NOMO-1 treated with DMSO at 0.1 percent for 48 hours (cell line): ENCODE measurements at regions not wholly inside any gene's neighbourhood (a gene's known extent, or its start where the extent isn't known, plus 50 kb on each side); places are given as distances from the start of the nearest gene placed in this dataset.
"Not testable (repeated sequence)": the region's sequence is repeated elsewhere in the genome, so short reads cannot be mapped to it uniquely, and the experiment has no call there.

Experiments
- DNase-seq: peaks from one replicate; lab custom pipeline; 2025; ENCODE audit not compliant: unreplicated experiment; lab: John Stamatoyannopoulos, UW

DNA sequence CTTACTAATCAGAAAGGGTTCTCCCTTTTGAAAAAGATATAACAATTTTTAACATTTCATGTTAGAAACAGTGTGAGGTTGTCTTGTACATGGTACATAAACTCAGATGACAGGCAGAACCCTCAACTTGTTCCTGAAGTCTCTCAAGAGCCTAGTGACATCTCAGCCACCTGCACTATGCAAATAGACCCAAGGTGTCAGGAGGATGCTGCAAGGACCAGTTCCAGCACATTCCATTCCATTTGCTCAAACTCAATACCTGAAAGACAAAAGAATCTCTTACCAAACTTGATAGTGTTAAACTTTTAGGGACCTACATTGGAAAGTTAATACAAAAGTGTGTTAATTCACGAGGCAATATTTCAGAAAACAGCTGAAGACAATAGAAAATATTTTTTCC, 544.6 kb downstream of the CETN3 start:
- DNase-seq, result no peak

DNA sequence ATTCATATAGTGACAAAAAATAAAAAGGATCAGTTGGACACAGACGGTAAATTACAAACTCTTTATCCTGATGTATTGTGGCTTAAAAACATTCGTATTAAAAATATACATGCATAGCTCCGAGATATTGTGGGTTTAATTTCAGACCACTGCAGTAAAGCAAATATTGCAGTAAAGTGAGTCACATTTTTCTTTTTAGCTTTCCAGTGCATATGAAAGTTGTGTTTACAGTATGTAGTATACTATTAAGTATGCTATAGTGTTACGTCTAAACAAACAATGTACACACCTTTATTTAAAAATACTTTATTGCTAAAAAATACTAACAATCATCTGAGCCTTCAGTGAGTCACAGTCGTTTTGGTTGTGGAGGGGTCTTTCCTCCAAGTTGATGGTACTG, 551.8 kb downstream of the CETN3 start:
- no peak for DNase-seq

DNA sequence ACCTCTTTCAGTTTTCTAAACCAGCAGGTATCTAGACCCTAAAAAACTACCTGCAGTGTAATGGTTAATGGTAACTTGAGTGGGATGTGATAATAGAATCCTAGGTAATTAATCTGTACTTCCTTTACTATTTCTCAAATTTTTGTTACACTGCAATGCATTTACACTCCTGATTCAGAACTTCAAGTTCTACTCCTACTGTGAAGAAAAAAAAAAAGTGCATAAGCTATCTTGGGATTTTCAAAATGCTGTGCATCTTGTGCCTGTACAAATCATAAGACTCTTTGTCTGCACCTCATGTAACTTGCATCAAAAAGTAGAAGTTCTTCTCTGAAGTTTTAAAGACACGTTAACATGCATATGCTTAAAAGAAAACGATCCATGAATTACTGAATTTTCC, 554.1 kb downstream of the CETN3 start:
- no peak for DNase-seq

DNA sequence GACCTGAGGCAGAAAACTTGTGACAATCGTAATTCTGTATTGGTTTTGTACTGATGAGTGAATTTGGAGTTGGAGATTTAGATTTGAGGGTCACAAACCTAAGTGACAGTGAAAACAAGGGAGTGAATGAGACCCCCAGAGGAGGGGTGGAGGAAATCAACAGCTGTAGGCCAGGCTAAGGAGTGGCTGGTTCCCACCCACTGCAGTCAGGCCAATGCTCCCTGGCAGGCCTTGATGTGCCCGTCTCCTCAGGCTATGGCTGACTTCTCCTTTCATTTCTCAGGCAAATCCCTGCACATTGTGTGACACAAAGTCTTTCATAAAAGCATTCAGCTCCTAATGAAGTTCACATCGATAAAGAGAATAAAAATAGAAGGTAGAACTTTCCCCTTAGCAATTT, 557.6 kb downstream of the CETN3 start:
- DNase-seq, result no peak

DNA sequence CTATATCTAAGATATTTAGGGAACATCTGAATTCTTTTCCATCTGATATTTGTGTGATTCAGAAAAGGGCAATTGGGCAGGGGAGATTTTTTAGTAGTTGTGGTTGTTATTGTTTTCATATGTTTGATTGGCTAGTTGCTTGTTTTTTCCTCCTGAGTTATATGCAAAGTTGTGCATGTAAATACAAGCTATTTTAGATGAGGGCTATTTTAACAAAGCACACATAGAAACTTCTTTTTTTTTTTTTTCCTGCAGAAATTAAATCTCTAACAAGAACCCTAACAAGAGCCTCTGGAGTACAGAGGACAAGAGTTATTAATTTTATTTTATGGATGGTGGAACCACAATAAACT, 559.1 kb downstream of the CETN3 start:
- DNase-seq, result no peak

DNA sequence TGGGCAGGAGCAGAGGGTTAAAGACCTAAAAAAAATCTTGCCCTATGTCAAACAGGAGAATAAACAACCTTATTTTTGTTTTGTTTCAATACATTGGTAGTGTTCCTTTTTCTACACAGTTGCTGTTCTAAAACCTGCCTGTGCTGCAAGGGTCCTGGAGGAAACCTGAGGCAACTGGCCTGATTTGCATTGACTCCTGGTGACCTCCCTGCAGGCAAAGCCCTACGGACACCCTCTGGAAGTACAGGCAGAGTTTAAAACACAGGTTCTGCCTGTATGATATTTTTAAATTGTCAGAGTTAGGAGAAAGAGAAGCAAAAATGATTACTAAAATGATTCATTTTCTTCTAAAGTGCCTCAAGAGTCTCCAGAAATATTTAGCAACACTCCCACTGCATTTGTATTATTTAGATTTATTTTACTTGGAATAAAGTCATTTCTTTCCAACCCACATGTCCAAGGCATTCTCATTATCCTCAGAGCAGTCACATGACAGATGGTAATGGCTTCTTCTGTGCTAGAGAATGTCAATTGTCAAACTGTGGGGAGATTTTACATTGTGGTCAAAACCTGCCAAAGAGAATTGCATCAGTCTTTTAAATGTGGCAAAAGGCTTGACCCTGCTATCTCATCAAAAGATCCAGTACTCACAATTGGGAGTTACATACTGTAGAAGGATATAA, 559.6 kb downstream of the CETN3 start:
- no peak for DNase-seq

DNA sequence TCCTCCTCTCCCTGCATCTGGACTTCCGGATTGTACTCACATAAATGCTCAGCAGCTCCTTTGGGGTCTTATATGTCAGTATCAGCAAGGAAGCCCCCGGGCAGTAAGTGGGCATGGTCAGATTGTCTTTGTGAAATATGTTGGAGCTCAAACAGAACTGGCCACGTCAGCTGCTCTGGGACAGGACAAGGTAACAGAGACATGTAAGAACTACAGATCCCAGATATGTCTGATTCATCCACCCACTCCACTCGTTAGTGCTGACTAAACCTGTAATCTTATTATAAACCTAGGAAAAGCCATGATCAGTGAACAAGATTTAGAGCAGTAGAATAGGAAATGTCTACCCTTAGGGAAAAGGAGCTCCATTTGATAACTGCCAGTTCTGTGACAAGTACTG, 561.8 kb downstream of the CETN3 start:
- no peak for DNase-seq

DNA sequence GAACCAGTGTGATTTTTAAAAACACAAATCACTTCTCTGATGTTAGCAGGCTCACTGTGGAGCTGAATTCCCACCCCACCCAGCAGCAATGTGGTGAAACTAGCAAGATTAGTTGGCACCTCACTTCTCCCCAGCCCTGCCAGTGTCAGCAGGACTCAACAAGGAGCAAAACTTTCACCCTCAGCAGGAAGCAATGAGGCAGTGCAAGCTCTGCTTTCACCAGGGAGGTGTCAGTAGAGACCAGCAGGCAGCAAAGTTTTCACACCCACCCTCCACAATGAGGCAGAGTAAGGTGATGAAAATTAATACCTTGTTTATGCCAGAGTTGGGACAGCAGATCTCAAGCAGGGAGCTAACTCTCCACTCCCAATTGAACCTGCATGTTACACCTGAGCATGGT, 565.0 kb downstream of the CETN3 start:
- DNase-seq, result no peak

DNA sequence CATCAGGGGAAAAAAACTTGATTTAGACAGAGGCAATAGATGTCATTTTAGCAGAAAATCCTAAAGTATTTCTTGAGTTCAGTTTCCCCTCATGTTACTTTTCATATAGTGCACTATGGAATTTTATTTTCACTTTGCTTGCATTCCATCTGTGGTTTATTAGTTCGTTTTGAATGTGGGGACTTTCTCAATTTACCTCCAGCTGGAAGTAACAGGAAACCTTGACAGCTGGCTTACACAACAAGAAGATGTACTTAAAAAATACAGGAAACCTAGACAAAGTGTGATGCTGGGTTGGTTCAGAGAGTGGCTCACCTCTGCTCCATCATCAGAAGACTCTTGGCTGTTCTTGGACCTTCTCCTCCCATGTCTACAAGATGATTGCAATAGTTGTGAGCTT, 567.0 kb downstream of the CETN3 start:
- no peak for DNase-seq

DNA sequence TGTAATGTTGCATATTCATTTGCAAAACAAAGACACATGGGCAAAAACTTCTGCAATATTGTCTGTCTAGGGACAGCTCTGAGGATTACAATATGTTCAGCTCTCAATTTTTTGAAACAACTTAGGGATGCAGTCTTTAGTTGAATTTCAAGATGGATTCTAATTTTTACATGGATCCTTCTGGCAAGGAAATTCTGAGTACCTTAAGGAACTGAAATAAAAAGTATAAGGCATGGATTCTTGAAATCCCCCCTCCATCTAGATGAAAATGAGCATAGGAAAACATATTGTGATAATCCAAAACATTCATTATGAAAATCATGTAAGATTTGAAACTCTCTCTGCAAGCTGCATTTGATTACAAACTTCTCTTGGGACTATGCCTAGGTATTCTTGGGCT, 568.6 kb downstream of the CETN3 start:
- DNase-seq, result no peak

DNA sequence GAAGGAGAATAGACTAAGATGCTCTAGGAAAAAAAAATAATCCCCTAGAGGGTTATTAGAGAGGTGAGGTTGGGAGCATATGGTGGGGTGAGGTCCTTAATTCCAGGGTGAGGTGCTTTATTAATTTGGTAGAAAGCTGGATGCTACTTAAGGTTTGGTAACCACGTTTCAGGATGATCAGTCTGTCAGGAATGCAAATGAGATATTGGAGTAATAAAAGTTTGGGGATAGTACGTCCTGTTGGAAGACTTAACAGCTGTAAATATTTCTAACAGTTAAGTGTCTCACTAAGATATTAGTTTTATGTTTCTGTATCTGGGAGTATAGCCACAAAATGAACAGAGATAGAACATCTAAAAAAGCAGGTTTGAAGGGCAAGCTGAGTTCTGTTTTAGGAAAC, 578.9 kb downstream of the CETN3 start:
- no peak for DNase-seq

DNA sequence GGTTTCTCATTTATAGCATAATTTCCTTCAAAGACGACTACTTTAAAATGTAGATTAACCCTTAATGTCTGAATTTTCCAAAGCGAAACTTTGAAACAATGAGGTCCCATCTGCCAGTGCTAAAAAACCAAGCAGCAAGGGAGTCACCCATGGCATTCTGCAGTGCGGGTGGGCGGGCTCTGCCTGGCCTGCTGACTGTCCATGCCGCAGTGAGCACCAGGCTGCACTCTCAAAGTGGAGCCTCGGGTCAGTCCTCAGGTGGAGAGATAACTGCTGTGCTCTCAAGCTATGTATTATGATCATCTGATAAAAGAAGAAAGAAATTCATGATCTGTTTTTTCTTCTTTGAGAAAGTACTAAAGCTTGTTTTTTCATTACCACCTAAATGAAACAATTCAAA, 581.6 kb downstream of the CETN3 start:
- DNase-seq, result no peak

DNA sequence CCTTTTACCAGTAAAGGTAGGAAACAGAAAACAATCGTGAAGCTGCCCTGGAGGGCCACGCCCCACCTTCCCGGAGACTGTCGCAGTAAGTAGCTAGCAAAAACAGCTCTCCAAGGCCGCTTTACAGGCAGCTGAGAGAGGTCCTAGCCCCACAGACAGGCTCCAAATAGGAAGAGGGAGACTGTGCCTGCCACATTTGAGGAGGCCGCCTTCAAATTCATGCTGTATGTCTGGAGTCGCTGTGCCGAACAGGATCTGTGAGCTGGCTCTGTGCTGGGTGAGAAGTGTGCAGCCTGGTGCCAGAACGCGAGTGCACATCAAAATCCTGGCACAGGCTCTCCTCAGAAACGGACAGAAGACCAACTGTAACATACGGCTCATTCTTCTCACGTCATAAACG, 582.2 kb downstream of the CETN3 start:
- DNase-seq, result peak; percentile 44

DNA sequence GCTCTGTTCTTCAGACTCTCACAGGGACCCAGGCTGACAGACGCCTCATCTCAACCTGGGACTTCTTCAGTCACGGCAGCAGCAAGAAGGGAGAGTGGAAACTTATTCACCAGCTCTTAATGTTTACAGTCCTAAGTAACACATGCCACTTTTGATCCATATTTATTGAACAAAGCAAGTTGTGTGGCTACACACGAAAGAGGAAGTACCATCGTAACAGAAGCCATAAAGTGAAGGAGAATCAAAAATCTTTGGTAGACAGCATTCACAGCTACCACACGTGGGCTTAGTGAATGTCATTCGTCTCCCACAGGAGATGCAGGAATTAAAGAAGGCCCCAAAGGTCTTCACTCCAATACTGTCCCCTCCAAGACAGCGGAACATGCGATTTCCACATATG, 582.6 kb downstream of the CETN3 start:
- peak; percentile 44 for DNase-seq

DNA sequence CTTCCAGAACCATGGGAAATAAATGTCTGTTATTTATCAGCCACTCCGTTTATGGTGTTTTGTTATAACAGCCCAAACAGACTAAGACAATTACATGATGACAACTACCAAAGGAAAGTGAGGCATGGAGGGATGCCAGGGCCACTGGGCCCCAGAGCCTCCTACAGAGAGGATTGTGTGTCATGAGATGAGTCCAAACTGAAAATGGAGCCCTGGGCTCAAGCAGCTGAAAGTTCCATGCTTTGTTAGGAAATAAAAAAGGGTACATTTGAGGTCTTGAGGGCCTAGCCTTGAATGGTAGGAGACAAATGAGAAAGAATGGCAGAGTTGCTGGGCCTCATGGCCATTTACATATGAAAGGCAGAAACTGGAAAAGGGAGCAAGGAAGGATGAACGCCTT, 586.5 kb downstream of the CETN3 start:
- DNase-seq, result no peak

DNA sequence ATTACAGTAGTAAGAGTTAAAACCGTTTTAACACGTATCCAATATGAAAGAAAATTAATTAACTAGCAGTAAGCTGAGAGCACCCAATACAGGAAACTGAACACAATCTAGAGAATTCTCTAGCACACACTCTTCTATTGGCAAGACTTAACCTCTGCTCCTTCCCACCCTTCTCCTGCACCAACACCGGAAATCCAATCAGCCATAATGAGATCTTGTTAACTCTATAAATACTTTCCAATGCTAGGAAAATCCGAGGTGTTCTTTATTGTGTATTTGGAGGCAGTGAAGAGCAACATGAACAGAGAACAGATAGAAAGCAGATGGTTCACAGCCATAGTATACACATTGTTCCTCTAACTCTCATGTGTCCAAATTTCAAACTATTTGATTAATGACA, 591.7 kb downstream of the CETN3 start:
- no peak for DNase-seq

DNA sequence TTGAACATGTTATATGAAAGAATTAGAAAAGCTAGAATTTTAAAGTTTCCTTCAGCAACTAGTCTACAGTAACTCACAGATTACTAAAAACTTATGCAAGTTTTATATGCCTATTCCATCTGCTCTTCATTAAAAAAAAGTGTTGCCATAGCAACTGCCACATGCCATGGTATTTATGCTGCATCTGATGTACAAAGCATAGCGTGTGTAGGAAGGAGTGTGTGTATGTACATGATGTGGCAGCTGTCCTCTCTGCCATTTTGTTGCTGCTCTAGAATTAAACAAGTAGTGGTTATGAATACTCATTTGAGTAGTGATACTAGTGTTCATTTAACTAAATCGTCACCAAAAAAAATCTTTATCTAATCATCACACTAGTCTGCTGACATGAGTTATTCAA, 593.5 kb downstream of the CETN3 start:
- no peak for DNase-seq

DNA sequence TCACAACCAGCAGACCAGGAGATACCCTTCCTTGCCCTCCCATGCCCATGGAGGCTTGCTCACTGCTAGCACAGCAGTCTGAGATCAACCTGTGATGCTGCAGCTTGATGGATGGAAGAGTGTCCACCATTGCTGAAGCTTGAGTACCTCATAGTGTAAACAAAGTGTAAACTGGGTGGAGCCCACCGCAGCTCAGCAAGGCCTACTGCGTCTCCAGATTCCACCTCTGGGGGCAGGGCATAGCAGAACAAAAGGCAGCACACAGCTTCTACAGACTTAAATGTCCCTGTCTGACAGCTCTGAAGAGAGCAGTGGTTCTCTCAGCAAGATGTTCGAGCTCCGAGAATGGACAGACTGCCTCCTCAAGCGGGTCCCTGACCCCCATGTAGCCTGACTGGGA, 608.8 kb downstream of the CETN3 start:
- DNase-seq, result not testable (repeated sequence)

DNA sequence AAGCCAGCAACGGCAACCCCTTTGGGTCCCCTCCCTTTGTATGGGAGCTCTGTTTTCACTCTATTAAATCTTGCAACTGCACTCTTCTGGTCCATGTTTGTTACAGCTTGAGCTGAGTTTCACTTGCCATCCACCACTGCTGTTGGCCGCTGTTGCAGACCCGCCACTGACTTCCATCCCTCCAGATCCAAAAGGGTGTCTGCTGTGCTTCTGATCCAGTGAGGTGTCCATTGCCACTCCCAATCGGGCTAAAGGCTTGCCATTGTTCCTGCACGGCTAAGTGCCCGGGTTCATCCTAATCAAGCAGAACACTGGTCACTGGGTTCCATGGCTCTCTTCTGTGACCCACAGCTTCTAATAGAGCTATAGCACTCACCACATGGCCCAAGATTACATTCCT, 615.1 kb downstream of the CETN3 start:
- not testable (repeated sequence) for DNase-seq

DNA sequence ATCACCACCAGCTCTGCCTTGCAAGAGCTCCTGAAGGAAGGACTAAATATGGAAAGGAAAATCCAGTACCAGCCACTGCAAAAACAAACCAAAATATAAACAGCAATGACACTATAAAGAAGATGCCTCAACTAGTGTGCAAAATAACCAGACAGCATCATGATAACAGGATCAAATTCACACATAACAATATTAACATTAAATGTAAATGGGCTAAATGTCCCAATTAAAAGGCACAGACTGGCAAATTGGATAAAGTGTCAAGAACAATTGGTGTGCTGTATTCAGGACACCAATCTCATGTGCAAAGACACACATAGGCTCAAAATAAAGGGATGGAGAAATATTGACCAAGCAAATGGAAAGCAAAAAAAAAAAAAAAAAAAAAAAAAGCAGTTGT, 629.8 kb downstream of the CETN3 start:
- not testable (repeated sequence) for DNase-seq

DNA sequence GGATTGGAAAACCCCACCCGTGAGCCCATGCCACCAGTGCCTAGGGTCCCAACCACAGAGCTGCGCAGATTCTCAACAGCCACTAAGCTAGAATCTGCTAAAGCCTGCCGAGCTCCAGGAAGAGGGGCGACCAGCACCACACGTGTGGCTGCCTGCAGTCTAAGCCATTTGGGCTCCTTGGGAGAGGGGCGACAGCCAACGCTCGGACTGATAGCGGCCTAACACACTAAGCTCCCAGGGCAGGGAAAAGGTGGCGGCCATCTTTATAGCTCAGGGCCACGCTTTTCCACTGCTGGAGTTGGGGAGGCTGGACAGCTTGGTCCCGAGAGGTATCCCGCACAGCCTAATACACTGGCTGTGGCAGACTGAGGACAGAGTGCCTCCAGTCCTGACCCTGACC, 631.8 kb downstream of the CETN3 start:
- no peak for DNase-seq

DNA sequence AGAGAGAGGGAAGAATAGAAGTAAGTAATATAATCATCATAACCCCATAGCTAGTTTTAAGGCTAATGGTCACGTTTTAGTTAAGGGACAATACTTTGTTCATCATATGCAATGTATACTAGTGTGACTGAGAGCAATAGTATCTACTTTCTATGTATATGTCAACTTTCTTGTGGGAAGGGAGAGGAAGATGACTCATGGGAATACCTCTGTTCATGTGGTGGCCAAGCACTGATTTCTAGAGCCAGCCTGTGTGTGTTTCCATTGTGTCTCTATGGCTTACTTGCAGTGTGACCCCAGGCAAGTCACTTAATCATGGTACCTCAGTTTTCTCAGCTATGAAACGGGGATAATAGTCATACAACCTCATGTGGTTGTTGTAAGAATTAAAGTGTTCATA, 639.6 kb downstream of the CETN3 start:
- DNase-seq, result no peak

DNA sequence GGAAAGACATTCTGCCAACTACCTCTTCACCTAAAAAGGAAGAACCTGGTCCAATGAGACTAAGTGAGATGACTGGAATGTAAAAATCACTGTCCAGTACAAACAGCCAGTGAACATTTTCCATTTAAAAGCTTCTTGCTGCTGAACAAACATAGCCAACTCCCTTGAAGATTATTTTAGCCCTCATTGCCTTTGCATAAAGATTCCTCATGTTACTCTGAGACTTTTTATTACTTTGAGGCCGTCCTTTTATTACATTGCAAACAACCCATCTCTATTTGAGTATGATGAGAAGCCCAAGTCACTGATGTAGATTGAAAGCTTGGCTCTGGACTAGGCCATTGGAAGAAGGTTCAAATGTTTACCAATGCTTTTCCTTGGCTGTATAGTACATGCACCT, 649.8 kb downstream of the CETN3 start:
- no peak for DNase-seq

DNA sequence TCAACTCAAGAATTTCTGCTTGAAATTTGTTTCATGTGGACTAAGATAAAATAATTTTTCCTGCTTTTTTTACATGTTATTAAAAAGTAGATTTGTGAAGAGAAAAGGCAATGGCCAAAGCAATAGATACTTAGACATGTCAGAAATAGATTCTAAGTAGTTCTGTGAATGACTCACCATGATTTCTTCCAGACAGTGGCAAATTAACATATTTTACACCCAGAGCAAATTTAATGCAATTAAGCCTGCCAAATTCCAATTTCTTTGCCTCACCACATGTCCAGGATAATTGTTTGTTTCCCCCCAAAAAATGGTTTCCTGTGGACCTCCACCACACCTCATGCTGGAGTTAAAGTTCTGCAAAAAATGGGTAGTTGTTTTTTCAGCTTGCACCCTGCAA, 651.4 kb downstream of the CETN3 start:
- no peak for DNase-seq
